Right ventricle myocardium inferior (tissue), 1 donor: ENCODE measurements at regions not wholly inside any gene's neighbourhood (a gene's known extent, or its start where the extent isn't known, plus 50 kb on each side); places are given as distances from the start of the nearest gene placed in this dataset.
A peak's percentile ranks its signal among the peaks of the same experiment; 100 is the strongest.
"Not testable (repeated sequence)": the region's sequence is repeated elsewhere in the genome, so short reads cannot be mapped to it uniquely, and the experiment has no call there.

ENCODE experiments used
- ATAC-seq: fragments of 200-7000 bp; cut with Tn5 transposase; one replicate; pipeline ENCODE4 v1.9.1; 2020; ENCODE audit warnings: mild to moderate bottlenecking, moderate library complexity
- DNase-seq: peaks from one replicate; pipeline ENCODE4 v3.0.0; 2021; ENCODE audit errors: missing footprints
- intact Hi-C: fragments of 100-400 bp; cut with DNase I; formaldehyde crosslinking; loops from one replicate; pipeline ENCODE4 v1.11.0; 2022
- donor health status: DM: no; HTN: yes; CAD: no; lungs with severe emphysema.

- ATAC-seq = no peak
- DNase-seq = no peak
- intact Hi-C loops = no loop called here
These were observed 804.4 kb upstream of the RAB6C start for GRCh38 chr2:129175051-129175450.

GRCh38 chr2:129176375-129176774 is 803.1 kb upstream of the RAB6C start:
- intact Hi-C loops = no loop called here
- ATAC-seq = no peak
- DNase-seq = no peak

- intact Hi-C loops = no loop called here
- DNase-seq (peak; percentile 79), ATAC-seq (peak; percentile 94)
These were observed 801.1 kb upstream of the RAB6C start for GRCh38 chr2:129178356-129178755.

- intact Hi-C loops = no loop called here
- no peak for DNase-seq
- no peak for ATAC-seq
These were observed 800.3 kb upstream of the RAB6C start for GRCh38 chr2:129179199-129179598.

GRCh38 chr2:129180124-129180716 is 799.2 kb upstream of the RAB6C start:
- intact Hi-C loops = no loop called here
- DNase-seq (no peak), ATAC-seq (no peak)

- intact Hi-C loops = no loop called here
- DNase-seq (no peak), ATAC-seq (no peak)
These were observed 798.0 kb upstream of the RAB6C start for GRCh38 chr2:129181433-129181832.

GRCh38 chr2:129181963-129182362 is 797.5 kb upstream of the RAB6C start:
- intact Hi-C loops = no loop called here
- no peak for ATAC-seq
- no peak for DNase-seq

- intact Hi-C loops = no loop called here
- DNase-seq (no peak), ATAC-seq (no peak)
These were observed 792.1 kb upstream of the RAB6C start for GRCh38 chr2:129187343-129187742.

GRCh38 chr2:129188451-129188850 is 791.0 kb upstream of the RAB6C start:
- DNase-seq = peak; percentile 60
- no peak for ATAC-seq
- intact Hi-C loops = no loop called here

- intact Hi-C loops = no loop called here
- ATAC-seq = no peak
- DNase-seq = no peak
These were observed 789.7 kb upstream of the RAB6C start for GRCh38 chr2:129189617-129190319.

GRCh38 chr2:129190494-129190893 is 789.0 kb upstream of the RAB6C start:
- intact Hi-C loops = no loop called here
- ATAC-seq = no peak

GRCh38 chr2:129191530-129191929 is 787.9 kb upstream of the RAB6C start:
- ATAC-seq (no peak), DNase-seq (no peak)
- intact Hi-C loops = no loop called here

More at GRCh38 chr2:129190494-129190893, 789.0 kb upstream of the RAB6C start:
- DNase-seq = no peak

GRCh38 chr2:129192117-129192516 is 787.3 kb upstream of the RAB6C start:
- ATAC-seq (no peak), DNase-seq (no peak)
- intact Hi-C loops = no loop called here

- ATAC-seq = no peak
- DNase-seq = no peak
- intact Hi-C loops = no loop called here
These were observed 786.6 kb upstream of the RAB6C start for GRCh38 chr2:129192841-129193253.

GRCh38 chr2:129193961-129194360 is 785.5 kb upstream of the RAB6C start:
- DNase-seq = peak; percentile 23
- intact Hi-C loops = no loop called here
- ATAC-seq = no peak

- ATAC-seq (no peak), DNase-seq (no peak)
- intact Hi-C loops = no loop called here
These were observed 780.0 kb upstream of the RAB6C start for GRCh38 chr2:129199501-129199900.

GRCh38 chr2:129201696-129202095 is 777.8 kb upstream of the RAB6C start:
- no peak for DNase-seq
- ATAC-seq = no peak
- intact Hi-C loops = no loop called here

GRCh38 chr2:129203331-129203730 is 776.1 kb upstream of the RAB6C start:
- DNase-seq = no peak
- intact Hi-C loops = no loop called here
- ATAC-seq = peak; percentile 39

GRCh38 chr2:129204581-129204980 is 774.9 kb upstream of the RAB6C start:
- DNase-seq, ATAC-seq, intact Hi-C loops: not testable (repeated sequence)

- DNase-seq (no peak), ATAC-seq (no peak)
- intact Hi-C loops = no loop called here
These were observed 774.3 kb upstream of the RAB6C start for GRCh38 chr2:129205176-129205575.

GRCh38 chr2:129205766-129206165 is 773.7 kb upstream of the RAB6C start:
- ATAC-seq (no peak), DNase-seq (no peak)
- intact Hi-C loops = no loop called here
